Chondrocyte (in vitro differentiated cells): ENCODE measurements at regions not wholly inside any gene's neighbourhood (a gene's known extent, or its start where the extent isn't known, plus 50 kb on each side); places are given as distances from the start of the nearest gene placed in this dataset.
A peak's percentile ranks its signal among the peaks of the same experiment; 100 is the strongest.

Experiments used
- DNase-seq: peaks from one replicate; pipeline ENCODE4 v3.0.0; 2021; ENCODE audit warnings: mixed read lengths, low spot score
- H3K27ac Mint-ChIP-seq: one replicate; pipeline ENCODE4 v1.8.0; 2021; ENCODE audit warnings: mild to moderate bottlenecking, moderate library complexity, mixed read lengths; ENCODE audit not compliant: unreplicated experiment
- H3K27me3 Mint-ChIP-seq: 2 replicates; pipeline ENCODE4 v1.8.0; 2021; ENCODE audit warnings: low read depth, mixed read lengths
- H3K36me3 Mint-ChIP-seq: 2 replicates; pipeline ENCODE4 v1.8.0; 2021; ENCODE audit warnings: low read depth, mixed read lengths
- H3K4me1 Mint-ChIP-seq: 2 replicates; pipeline ENCODE4 v1.8.0; 2021; ENCODE audit warnings: low read depth, mild to moderate bottlenecking, mixed read lengths
- H3K4me3 Mint-ChIP-seq: one replicate; pipeline ENCODE4 v1.8.0; 2021; ENCODE audit warnings: mild to moderate bottlenecking, moderate library complexity, mixed read lengths; ENCODE audit not compliant: unreplicated experiment
- H3K9me3 Mint-ChIP-seq: 2 replicates; pipeline ENCODE4 v1.8.0; 2021; ENCODE audit warnings: low read depth, mixed read lengths
- CTCF ChIP-seq: fragments of 200-600 bp; sonication (generic); IDR thresholded peaks from 2 replicates; pipeline ENCODE4 v1.5.0; 2021; ENCODE audit warnings: antibody characterized with exemption, mild to moderate bottlenecking, moderate library complexity

- TF ChIP-seq CTCF: no peak
- DNase-seq: no peak
- Mint-ChIP-seq H3K27me3 (no peaks in the 10 kb centered on the region), H3K27ac (peak overlapping the region; percentile 39), H3K4me3 (no peak overlapping the region), H3K9me3 (peaks cover 3% of the 10 kb centered on the region), H3K4me1 (peaks cover 43% of the 10 kb centered on the region), H3K36me3 (no peaks in the 10 kb centered on the region)
Measured at GRCh38 chr4:153939570-153939969, 150.7 kb upstream of the SFRP2 start.

GRCh38 chr4:153938994-153939393 lies 150.1 kb upstream of the SFRP2 start:
- peaks cover 2% of the 10 kb centered on the region for H3K36me3 Mint-ChIP-seq
- no peak overlapping the region for H3K4me3 Mint-ChIP-seq
- H3K4me1 Mint-ChIP-seq: peaks cover 47% of the 10 kb centered on the region
- no peak for TF ChIP-seq CTCF
- H3K9me3 Mint-ChIP-seq: peaks cover 2% of the 10 kb centered on the region
- DNase-seq: no peak
- H3K27ac Mint-ChIP-seq: peak overlapping the region; percentile 6
- no peaks in the 10 kb centered on the region for H3K27me3 Mint-ChIP-seq

GRCh38 chr4:153937289-153937688 lies 148.4 kb upstream of the SFRP2 start:
- no peaks in the 10 kb centered on the region for H3K9me3 Mint-ChIP-seq
- no peak overlapping the region for H3K4me3 Mint-ChIP-seq
- DNase-seq: no peak
- no peaks in the 10 kb centered on the region for H3K27me3 Mint-ChIP-seq
- H3K27ac Mint-ChIP-seq: no peak overlapping the region
- H3K36me3 Mint-ChIP-seq: peaks cover 2% of the 10 kb centered on the region
- H3K4me1 Mint-ChIP-seq: peaks cover 57% of the 10 kb centered on the region
- no peak for TF ChIP-seq CTCF

- peaks cover 2% of the 10 kb centered on the region for H3K36me3 Mint-ChIP-seq
- H3K27me3 Mint-ChIP-seq: no peaks in the 10 kb centered on the region
- no peak for TF ChIP-seq CTCF
- no peak overlapping the region for H3K4me3 Mint-ChIP-seq
- no peak for DNase-seq
- peaks cover 59% of the 10 kb centered on the region for H3K4me1 Mint-ChIP-seq
- H3K27ac Mint-ChIP-seq: no peak overlapping the region
- H3K9me3 Mint-ChIP-seq: no peaks in the 10 kb centered on the region
Measured at GRCh38 chr4:153936121-153936520, 147.2 kb upstream of the SFRP2 start.

GRCh38 chr4:153934688-153935017 lies 145.8 kb upstream of the SFRP2 start:
- TF ChIP-seq CTCF: no peak
- no peaks in the 10 kb centered on the region for H3K9me3 Mint-ChIP-seq
- peaks cover 2% of the 10 kb centered on the region for H3K36me3 Mint-ChIP-seq
- DNase-seq: no peak
- no peaks in the 10 kb centered on the region for H3K27me3 Mint-ChIP-seq
- H3K4me1 Mint-ChIP-seq: peaks cover 56% of the 10 kb centered on the region
- peak overlapping the region; percentile 28 for H3K27ac Mint-ChIP-seq
- H3K4me3 Mint-ChIP-seq: no peak overlapping the region
